ENCODE measurements at regions not wholly inside any gene's neighbourhood (a gene's known extent, or its start where the extent isn't known, plus 50 kb on each side); places are given as distances from the start of the nearest gene placed in this dataset.

DNA sequence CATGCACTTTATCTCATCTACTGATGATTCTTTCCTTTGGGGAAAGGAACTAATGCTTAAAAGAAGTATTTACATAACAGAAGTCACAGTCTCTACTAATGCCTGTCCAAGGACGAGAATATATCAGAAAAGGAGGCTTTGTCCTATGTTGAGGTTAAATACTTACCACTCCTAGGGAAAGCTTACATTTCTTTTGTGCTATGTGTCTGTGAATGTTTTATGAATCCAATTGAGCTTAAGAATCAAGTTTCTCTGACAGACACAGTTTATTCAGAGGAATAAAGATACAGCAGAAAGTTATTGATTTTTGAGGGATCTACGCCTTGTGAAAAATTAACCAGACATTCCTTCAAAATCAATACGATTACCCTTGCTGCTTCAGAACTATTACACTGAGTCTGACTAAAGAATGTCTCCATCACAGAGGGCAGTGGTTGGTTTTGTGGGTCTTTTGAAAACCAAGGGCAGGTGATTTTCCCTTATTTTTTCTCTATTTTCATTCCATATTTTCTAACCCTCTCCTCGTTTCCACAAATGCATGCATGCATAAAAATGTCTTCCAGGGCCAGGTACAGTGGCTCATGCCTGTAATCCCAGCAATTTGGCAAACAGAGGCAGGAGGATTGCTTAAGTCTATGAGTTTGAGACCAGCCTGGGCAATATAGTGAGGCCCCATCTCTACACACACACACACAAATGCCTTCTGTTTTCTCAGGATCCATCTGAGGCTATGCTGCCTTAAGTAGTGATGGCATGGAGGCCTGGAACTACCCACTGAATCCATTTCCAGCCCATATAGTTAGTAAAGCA lies 1095.1 kb downstream of the GALC start:
- no peak for DNase-seq (ENCODE audit: low spot score)

DNA sequence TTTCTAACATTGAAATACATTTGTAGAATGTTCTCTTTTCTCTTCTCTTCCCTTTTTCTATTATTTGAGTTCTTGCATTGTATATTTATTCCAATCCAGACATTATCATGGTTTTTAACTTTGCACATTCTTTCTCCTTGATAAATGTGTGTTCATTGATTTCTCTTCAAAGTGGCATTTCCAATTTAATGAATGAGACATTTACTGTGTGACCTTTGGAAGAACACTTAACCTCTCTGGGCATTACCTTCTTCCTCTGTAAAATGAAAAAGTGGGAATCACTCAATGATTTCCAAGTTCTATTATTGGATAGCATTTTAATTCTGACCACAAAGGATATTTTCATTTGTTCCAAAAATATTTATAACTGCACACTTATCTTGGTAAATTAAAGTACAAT lies 1095.8 kb downstream of the GALC start:
- no peak for DNase-seq (ENCODE audit: low spot score)

DNA sequence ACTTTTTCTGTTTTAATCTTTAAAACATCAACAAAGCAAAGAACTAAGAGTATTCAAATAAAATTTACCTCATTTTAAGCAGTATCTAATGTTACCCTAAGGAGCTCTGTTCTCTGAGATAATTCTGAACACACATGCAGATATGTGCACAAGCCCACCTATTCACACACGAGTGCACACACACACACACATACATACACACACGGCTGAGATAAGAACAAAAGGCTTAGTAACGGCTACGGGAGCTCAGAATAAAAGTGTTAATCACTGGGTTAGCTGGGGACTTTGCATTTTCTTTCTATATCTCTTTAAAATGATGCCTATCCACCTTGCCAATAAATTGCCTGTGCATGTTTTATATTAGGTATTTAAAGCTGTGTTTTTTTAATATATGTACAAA lies 1096.3 kb downstream of the GALC start:
- no peak for DNase-seq (ENCODE audit: low spot score)

DNA sequence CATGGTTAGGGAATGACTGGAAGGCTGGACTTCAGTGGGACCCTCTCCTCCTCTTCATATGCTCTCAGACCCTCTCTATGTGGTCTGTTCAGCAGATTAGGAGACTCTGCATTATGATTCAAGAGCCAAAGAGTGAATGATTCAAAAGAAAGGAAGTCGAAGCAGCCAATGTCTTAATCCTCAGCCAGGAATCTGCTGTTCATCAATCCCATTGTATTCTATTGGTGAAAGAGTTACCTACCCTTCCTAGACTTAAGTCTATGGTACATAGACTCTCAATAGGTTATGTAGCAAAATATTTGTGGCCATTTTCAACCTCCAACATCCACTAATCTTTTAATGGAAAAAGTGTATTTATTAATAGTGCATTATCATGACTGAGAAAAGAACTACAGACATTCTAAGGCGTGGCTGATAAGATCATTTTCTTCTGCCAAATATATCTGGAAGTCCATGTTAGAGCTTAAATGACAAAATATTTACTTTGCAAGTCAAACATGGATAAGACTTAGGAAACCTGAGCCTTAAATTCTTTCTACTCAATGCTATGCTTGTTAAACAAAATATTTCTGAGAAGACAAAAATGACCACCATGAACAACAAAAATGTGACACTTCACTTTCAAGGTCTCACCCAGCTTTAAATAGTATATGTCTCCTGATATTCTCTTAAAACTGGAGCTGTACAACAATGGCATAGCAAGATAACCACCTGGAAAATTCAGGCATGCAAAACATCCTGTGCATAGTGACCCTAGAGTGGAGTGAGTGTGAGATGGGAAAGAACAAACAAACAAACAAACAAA lies 1100.6 kb downstream of the GALC start:
- DNase-seq (ENCODE audit: low spot score) = no peak

DNA sequence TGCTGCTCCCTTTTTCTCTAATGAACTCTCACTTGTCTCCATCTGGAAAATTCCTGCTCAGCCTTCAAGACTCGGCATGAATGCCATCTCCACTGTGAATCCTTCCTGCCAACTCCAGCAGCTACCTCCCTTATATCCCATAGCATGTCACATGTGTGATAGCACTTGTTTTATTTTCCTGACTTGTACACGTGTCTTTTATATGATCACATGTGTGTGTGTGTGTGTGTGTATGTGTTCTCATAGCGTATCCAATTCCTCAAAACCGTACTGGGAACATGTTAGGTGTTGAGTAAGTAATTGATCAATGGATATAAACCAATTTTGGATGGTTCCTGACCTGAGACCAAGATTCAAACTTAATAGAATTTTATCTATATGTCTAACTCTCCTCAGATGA lies 1107.7 kb downstream of the GALC start:
- no peak for DNase-seq (ENCODE audit: low spot score)

DNA sequence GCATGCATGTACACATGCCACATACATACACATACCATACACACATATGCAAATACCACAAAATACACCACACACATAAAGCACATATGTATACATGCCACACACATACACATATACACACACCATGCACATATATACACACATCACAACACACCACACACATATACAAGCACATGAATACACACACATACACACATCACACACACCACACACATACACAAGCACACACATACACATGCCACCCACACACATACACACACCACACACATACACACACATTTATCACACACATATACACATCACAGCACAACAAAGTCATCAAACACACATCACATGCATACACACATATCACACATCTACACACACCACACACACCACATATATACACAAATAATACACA lies 1108.5 kb downstream of the GALC start:
- DNase-seq (ENCODE audit: low spot score) = no peak

DNA sequence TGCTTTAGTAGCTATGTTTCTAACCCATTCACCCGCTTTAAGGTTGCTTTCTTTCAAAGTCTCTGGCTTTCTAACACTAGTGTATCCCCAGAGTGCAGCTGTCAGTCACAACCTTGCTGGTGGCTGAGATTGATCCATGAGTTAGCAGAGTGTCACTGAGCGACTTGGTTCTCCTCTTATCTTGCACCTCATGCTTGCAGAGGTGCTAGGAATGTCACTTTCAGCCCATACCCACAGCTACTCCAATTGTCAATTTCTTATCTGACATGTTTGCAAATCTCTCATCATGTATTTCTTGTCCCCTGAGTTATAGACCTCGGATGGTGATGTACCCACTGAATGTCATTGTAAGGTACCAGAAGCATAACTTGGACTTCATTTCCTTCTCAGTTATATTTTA lies 1110.2 kb downstream of the GALC start:
- DNase-seq (ENCODE audit: low spot score) = no peak

DNA sequence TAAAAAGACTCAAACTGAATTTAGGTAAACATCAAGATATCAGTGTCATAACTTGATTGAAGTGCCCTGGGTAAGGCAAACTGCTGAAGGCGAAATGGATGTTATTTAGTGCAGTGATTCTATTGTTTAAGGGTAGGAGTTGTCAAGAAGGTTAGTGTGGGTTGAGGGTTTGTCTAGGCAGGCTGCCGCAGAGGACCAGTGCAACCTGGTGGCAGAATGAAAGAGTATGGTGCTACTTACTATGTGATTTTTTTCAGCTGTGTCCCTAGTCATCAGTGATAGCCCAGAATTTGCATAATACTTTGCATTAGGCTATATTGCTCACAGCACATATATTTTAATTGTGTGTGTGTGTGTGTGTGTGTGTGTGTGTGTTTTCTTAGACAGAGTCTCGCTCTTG lies 1127.0 kb downstream of the GALC start:
- no peak for DNase-seq (ENCODE audit: low spot score)

DNA sequence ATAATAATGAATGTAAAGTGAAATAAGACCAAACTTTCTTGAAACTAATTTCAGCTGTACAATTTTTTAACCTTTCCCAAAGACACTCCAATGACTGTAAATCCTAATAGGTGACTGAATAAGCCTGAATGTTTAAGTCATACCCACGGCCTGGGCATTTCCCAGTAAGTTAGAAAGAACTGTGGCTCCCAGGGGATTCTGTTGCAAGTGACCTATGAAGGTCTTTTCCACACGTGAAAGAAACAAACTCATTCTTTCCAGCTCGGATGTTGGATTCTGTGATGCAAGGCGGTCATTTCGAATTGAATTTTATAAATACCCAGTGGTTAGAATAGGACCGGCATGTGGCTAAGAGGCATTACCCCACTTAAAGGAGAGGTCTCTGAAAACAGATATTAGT lies 1134.4 kb downstream of the GALC start:
- DNase-seq (ENCODE audit: low spot score) = no peak

DNA sequence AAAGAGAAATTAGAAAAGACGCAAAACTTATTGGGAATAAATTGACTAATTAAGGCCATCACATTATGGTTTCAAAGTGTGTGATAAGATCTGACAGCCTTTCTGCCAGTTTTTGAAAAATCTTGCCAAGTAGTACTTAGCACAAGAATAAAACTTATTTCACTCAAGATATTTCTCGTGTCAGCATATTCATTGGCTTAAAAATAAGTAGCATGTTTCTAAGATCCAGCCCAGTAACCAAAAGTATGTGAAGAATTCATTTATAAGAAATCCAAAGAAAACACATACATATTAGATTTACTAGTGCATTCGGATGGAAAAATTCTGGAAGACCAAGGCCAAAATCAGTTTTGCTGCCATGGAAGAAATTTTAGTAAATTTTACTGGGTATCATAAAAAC lies 1135.0 kb downstream of the GALC start:
- no peak for DNase-seq (ENCODE audit: low spot score)

DNA sequence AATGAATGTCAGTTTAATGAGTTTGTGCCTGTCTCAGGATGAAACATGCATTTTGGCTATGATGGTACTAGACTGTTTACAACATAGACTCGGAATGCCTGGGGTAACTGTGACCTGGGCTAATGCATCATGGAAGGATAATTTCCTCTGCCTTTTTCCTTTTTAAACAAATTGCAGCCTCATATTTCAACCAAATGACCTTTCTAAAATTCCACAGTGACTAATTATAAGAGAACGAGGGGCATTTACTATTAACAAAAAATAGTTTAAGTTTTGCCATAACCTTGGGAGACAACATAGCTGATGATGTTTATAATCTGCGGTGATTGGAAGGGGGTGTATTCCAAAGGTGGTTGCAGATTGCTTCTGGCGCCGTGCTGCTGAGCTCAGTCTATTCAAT lies 1140.5 kb downstream of the GALC start:
- no peak for DNase-seq (ENCODE audit: low spot score)

DNA sequence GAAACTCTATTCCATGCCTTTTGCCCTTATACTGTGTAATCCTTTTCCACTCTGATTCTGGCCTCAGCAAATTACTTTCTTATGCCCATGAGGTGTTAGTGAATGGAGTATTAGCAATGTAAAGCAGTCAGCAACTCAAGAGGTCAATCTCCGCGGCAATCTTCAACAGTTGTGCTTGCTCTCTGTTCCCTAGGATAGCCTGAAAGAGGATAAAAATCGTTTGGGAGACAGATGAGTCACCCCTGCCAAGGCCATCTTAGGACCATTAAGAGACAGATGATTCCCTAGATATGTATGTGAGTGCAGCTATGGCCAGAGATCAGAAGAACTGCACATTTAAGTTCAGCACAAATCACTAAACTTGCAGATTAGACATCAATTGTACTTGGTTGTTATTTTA lies 1145.8 kb downstream of the GALC start:
- DNase-seq (ENCODE audit: low spot score) = no peak

DNA sequence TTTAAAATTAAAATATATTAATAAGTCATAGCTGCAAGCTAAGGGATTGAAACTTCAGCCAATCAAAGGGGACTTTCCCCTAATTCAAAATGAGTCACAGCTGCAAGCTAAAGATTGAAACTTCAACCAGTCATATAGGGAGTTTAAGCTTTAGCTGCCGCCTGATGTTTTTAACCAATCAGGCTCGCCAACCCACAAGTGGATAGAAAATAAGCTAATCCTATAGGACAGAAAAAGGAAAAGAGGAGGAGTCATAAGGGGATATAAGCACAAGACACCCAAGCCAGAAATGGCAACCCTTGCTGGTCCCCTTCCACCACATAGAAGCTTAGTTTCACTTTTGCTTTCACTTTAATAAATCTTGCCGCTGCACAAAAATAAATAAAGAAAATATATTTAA lies 1154.6 kb downstream of the GALC start:
- no peak for DNase-seq (ENCODE audit: low spot score)

DNA sequence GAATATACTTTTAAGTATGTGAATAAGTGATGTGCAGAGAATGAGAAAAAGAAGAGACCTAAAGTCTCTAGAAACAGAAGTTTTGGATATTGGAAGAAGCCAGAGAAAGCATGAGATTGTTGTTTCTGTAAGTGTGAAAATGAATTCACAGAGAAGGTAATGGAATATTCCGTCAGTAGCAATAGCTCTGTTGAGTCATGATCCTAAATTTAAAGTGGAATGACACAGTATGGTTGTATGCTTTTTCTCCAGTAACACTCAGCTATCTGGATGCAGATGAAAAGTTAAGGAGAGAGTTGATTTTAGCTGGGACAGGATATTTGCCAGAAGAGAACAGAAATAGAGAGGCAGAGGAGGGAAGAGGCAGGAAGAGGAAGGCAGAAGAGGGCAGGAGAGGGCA lies 1166.3 kb downstream of the GALC start:
- no peak for DNase-seq (ENCODE audit: low spot score)

DNA sequence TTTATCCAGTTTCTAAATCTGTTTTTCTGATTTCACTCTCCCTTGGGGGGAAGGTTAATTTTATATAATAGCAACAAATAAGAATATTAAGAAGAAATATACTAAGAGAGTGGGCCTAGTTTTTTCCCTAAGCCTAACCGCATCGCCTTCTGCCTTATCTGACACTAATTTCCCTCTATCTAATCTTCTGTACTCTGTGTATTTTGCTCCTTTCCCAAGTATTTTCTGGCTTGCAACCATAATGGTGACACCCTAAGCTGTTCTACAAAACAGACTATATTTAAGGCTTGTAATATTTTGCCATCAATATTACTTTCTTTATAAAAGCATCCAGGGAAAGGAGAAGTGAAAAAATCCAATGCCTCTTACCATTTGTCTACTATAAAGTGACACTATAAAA lies 1168.8 kb downstream of the GALC start:
- no peak for DNase-seq (ENCODE audit: low spot score)

DNA sequence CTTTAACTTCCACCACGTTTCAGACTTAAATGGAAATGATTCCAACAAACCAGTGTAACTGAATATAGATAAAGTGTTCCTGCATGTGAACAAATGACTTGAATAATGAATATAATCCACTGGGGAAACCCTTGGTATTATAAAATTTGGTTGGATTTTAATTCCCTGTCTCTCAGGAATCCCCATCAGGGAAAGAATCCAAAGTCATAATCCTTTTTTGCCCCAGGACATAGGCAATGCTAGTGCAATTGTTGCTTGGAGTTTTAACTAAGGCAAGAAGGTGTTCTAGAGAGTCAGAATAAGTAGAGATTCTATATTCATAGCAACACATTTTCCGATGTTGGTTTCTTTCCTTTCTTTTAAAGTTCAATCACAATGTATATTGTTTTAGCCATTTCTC lies 1169.4 kb downstream of the GALC start:
- DNase-seq (ENCODE audit: low spot score) = no peak

DNA sequence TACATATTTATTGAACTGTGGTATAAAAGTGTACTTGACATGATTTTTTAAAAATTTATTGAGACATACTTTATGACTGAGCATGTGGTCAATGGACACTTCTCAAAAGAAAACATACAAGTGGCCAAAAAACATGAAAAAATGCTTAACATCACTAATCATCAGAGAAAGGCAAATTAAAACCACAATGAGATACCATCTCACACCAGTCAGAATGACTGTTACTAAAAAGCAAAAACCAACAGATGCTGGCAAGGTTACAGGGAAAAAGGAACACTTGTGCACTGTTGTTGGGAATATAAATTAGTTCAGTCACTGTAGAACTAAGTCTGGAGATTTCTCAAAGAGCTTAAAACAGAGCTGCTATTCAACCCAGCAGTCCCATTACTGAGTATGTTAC lies 1177.6 kb downstream of the GALC start:
- DNase-seq (ENCODE audit: low spot score) = no peak

DNA sequence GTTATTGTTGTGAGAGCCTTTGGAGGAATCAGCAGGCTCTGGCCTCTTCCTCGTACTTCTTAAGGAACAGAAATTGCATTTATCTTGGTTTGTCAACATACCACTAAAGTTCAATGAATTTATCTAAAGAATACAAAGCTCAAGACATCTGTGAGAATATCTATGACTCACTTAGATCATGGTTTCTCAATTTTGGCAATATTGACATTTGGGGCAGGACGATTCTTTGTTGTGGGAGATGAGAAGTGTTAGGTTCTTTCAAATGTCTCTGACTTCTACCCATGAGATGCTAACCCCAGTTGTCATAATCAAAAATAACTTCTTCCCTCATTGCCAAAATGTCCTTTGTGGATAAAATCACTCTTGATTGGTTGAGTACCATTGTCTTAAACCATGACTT lies 1190.3 kb downstream of the GALC start:
- no peak for DNase-seq (ENCODE audit: low spot score)

DNA sequence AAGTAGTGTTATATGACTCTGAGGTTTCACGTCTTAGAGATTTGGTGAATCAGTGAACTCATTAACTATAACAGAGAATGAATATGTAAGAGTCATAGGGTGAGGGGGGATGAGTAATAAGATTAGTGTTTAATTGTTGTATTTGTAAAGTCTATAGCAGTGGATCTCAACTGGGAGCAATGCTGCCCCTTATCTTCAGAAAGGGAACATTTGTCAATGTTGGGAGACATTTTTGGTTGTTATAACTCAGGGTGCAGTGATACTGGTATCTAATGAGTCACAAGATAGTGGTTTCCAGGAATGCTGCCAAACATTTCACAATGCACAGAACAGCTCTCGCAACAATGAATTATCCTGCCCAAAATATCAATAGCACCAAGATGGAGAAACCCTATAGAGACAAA lies 1193.7 kb downstream of the GALC start:
- DNase-seq (ENCODE audit: low spot score) = peak; percentile 25

DNA sequence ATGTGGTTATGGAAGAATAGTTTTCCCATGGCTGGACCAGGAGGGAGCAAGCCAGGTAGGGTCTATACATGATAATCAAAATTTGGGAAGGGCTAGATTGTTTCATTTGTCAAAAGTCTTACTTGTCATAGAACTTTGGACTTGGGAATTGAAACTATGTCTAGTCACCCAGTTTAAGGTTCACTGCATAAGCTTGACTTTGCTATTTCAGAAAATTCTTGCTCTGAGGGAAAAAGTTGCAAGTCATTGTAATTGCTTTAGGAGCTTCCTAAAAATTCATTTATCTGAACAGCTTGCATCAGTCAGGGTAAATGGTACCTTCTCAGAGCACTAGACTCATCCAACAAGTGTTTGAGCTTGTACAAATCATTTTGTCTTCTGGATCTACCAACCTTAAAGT lies 1194.7 kb downstream of the GALC start:
- DNase-seq (ENCODE audit: low spot score) = no peak

DNA sequence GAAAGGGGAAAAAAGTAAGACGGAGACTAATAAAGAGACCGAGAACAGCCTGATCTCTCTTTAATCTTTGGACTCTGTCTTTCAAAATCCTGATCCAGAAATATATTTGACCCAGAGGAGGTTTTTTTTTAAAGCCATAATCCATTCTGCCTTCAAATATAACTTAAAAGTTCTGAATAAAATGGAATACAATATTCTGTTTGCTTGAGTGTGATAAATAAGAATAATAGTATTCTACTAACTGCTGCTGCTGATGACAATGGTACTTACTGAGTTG lies 1196.0 kb downstream of the GALC start:
- no peak for DNase-seq (ENCODE audit: low spot score)

DNA sequence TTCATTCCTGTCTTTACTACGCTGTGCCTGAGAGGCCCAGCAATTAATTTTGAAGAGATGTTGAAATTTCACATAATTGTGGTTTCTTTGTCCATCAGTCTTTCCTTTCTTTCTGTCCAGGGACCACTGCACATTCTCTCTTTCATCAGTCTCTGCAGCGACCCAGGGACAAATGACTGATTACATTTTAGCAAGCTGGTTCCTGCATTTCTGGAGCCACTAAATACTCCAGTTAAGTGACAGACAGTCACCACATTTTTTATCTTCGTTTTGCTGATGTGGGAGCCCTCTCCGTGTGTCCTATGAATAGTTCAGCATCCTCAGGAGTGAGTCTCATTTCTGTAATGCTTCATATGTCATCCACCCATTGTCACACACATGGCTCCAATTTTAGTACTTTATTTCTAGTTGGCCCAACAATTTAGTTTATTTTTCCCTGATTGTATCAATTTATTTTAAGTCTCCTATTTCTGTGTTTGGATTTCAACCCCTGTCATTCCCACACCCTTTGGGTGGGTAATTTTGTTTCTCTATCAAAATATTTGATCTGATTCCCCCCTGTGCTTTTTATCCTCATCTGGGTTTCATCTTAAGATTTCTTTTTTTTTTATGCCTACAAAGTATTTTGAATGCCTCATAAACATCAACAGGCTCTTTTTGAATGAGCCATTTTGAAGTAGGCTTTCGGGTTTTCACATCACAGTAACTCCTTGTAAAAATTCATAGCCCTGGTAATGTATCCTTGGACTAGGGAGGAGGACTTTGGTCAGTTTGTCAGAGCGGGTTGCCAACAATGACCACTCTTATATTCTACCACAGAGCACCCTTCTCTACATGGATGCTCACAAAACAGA lies 1196.5 kb downstream of the GALC start:
- no peak for DNase-seq (ENCODE audit: low spot score)

DNA sequence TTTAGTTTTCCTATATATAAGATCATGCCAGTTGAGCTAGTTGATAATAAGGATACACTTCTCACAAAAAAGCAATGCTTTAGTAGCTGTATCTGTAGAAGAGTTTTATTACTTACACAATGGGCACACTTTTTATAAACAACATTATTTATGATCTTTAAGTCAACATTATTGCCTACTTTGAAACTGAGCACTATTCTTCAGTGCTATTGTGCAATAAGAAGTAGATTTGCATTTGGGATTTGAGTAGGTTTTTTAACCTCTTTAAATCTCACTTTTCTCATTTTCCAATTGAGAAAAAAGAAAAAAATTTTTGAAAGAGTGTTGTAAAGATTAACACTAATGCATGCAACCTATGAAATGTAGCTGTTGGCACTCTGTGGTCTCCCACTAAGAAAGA lies 1198.3 kb downstream of the GALC start:
- DNase-seq (ENCODE audit: low spot score) = no peak

All from Ammon's horn (tissue), 1 donor.